WTC11 (cell line): ENCODE measurements at regions not wholly inside any gene's neighbourhood (a gene's known extent, or its start where the extent isn't known, plus 50 kb on each side); places are given as distances from the start of the nearest gene placed in this dataset.

Experiments used
- ATF1 ChIP-seq: sonication (generic); formaldehyde crosslinking; IDR thresholded peaks from 2 replicates; pipeline ENCODE4 v1.8.1; 2023; ENCODE audit warnings: mild to moderate bottlenecking, moderate library complexity, missing genetic modification reagents
- CBFB ChIP-seq: sonication (generic); formaldehyde crosslinking; IDR thresholded peaks from 2 replicates; pipeline ENCODE4 v1.8.1; 2022; ENCODE audit warnings: mild to moderate bottlenecking, low read depth, missing genetic modification reagents
- FOXJ3 ChIP-seq: sonication (generic); formaldehyde crosslinking; IDR thresholded peaks from 2 replicates; pipeline ENCODE4 v1.9.0; 2021; ENCODE audit warnings: missing genetic modification reagents, mild to moderate bottlenecking, borderline replicate concordance
- KAT7 ChIP-seq: sonication (generic); formaldehyde crosslinking; IDR thresholded peaks from 2 replicates; pipeline ENCODE4 v1.8.1; 2023; ENCODE audit warnings: missing genetic modification reagents, mild to moderate bottlenecking, borderline replicate concordance
- TF ChIP-seq, protein P1 (sequence below): fragments of 200-600 bp; IDR thresholded peaks from 2 replicates; pipeline ENCODE4 v1.8.0; 2022; ENCODE audit warnings: antibody characterized with exemption
- TF ChIP-seq, protein P2 (sequence below): sonication (generic); formaldehyde crosslinking; conservative IDR thresholded peaks from 2 replicates; pipeline ENCODE4 v1.8.1; 2022; ENCODE audit warnings: mild to moderate bottlenecking, missing genetic modification reagents

DNA sequence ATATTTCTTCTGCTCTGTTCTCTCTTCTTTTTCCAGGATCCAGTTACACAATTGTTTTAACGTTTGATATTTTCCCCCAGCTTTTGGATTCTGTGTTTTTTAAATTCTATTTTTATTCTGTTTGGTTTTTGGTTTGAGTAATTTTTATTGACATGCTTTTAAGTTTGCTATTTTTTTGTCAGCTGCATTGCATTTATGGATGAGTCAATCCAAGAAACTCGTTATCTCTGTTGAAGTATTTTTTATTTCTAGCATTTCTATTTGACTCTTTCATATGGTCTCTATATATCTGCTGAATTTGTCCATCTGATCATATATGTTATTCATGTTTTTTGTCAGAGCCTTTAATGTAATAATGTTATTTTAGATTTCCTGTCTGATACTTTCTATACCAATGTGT is 65.6 kb downstream of the DDIT4L start:
- TF ChIP-seq FOXJ3 (CRISPR knock-in tag) (no peak), ATF1 (no peak), KAT7 (CRISPR knock-in tag) (no peak), CBFB (CRISPR knock-in tag) (no peak)
- TF ChIP-seq, protein P1, sequence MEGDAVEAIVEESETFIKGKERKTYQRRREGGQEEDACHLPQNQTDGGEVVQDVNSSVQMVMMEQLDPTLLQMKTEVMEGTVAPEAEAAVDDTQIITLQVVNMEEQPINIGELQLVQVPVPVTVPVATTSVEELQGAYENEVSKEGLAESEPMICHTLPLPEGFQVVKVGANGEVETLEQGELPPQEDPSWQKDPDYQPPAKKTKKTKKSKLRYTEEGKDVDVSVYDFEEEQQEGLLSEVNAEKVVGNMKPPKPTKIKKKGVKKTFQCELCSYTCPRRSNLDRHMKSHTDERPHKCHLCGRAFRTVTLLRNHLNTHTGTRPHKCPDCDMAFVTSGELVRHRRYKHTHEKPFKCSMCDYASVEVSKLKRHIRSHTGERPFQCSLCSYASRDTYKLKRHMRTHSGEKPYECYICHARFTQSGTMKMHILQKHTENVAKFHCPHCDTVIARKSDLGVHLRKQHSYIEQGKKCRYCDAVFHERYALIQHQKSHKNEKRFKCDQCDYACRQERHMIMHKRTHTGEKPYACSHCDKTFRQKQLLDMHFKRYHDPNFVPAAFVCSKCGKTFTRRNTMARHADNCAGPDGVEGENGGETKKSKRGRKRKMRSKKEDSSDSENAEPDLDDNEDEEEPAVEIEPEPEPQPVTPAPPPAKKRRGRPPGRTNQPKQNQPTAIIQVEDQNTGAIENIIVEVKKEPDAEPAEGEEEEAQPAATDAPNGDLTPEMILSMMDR, result no peak
- TF ChIP-seq, protein P2, sequence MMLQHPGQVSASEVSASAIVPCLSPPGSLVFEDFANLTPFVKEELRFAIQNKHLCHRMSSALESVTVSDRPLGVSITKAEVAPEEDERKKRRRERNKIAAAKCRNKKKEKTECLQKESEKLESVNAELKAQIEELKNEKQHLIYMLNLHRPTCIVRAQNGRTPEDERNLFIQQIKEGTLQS, result no peak
